PFSK-1 (cell line): ENCODE measurements at regions not wholly inside any gene's neighbourhood (a gene's known extent, or its start where the extent isn't known, plus 50 kb on each side); places are given as distances from the start of the nearest gene placed in this dataset.

Experiments used
- FOXP2 ChIP-seq: optimal IDR thresholded peaks from 2 replicates; pipeline ENCODE3; 2011; ENCODE audit warnings: borderline replicate concordance, control low read depth, inconsistent platforms; ENCODE audit not compliant: insufficient read depth; ENCODE audit errors: extremely low read length, extremely low read depth
- POLR2AphosphoS5 ChIP-seq: IDR thresholded peaks from 2 replicates; pipeline ENCODE4 v1.6.1; 2012; ENCODE audit warnings: low read depth, mild to moderate bottlenecking, control low read depth, low read length, moderate library complexity
- SIN3A ChIP-seq: IDR thresholded peaks from 2 replicates; pipeline ENCODE4 v1.6.1; 2012; ENCODE audit warnings: mild to moderate bottlenecking, low read length, moderate library complexity, borderline replicate concordance; ENCODE audit not compliant: insufficient read depth
- TAF1 ChIP-seq: IDR thresholded peaks from 2 replicates; pipeline ENCODE4 v1.6.1; 2012; ENCODE audit warnings: low read length, control low read depth, borderline replicate concordance; ENCODE audit not compliant: insufficient read depth
- TF ChIP-seq, protein P1 (sequence below), 2 experiments: IDR thresholded peaks; 2 replicates each; pipeline versions ENCODE4 v1.6.1 to v1.8.0; 2011 to 2012; ENCODE audit warnings: low read depth in 2 of 2, low read length in 2 of 2, control low read depth in 1 of 2, inconsistent platforms in 1 of 2, mild to moderate bottlenecking in 1 of 2, moderate library complexity in 1 of 2; ENCODE audit not compliant: insufficient read depth in 1 of 2

- TF ChIP-seq TAF1 (no peak), POLR2AphosphoS5 (no peak), FOXP2 (no peak), SIN3A (no peak)
Observed at GRCh38 chr2:235194836-235195235, 243.0 kb downstream of the SH3BP4 start.

- TF ChIP-seq FOXP2 (no peak), SIN3A (no peak), TAF1 (no peak), POLR2AphosphoS5 (no peak)
- TF ChIP-seq, protein P1, sequence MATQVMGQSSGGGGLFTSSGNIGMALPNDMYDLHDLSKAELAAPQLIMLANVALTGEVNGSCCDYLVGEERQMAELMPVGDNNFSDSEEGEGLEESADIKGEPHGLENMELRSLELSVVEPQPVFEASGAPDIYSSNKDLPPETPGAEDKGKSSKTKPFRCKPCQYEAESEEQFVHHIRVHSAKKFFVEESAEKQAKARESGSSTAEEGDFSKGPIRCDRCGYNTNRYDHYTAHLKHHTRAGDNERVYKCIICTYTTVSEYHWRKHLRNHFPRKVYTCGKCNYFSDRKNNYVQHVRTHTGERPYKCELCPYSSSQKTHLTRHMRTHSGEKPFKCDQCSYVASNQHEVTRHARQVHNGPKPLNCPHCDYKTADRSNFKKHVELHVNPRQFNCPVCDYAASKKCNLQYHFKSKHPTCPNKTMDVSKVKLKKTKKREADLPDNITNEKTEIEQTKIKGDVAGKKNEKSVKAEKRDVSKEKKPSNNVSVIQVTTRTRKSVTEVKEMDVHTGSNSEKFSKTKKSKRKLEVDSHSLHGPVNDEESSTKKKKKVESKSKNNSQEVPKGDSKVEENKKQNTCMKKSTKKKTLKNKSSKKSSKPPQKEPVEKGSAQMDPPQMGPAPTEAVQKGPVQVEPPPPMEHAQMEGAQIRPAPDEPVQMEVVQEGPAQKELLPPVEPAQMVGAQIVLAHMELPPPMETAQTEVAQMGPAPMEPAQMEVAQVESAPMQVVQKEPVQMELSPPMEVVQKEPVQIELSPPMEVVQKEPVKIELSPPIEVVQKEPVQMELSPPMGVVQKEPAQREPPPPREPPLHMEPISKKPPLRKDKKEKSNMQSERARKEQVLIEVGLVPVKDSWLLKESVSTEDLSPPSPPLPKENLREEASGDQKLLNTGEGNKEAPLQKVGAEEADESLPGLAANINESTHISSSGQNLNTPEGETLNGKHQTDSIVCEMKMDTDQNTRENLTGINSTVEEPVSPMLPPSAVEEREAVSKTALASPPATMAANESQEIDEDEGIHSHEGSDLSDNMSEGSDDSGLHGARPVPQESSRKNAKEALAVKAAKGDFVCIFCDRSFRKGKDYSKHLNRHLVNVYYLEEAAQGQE (IDR thresholded peaks at IDR 0.05; ENCODE audit: insufficient read depth in 1 of 2, low read depth in 2 of 2, low read length in 2 of 2), result no peak
Observed at GRCh38 chr2:235195921-235196320, 244.1 kb downstream of the SH3BP4 start.

DNA sequence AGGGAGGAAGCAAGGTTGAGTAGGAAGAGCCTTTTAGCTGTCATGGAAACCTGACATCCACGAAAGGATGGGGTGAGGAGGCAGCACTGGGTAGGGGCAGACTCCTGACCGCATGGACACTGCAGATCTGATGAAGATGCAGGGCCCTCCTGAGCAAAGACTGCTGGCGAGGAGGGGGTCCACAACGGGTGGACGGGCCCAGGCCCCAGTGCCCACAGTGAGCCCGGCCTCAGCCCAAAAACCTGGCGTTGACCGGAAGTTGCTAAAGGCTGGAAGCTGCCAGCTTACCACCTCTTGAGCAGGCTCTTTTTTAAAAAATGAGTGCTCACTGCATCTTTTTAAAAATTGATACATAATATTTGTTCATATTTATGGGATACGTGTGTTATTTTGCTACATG is 247.3 kb downstream of the SH3BP4 start:
- TF ChIP-seq, protein P1 (IDR thresholded peaks at IDR 0.05; ENCODE audit: insufficient read depth in 1 of 2, low read depth in 2 of 2, low read length in 2 of 2), result no peak
- TF ChIP-seq SIN3A (no peak), FOXP2 (no peak), TAF1 (no peak), POLR2AphosphoS5 (no peak)

- TF ChIP-seq, protein P1 (IDR thresholded peaks at IDR 0.05; ENCODE audit: insufficient read depth in 1 of 2, low read depth in 2 of 2, low read length in 2 of 2), result no peak
- no peak for TF ChIP-seq SIN3A
Observed at GRCh38 chr2:235200216-235200615, 248.4 kb downstream of the SH3BP4 start.

DNA sequence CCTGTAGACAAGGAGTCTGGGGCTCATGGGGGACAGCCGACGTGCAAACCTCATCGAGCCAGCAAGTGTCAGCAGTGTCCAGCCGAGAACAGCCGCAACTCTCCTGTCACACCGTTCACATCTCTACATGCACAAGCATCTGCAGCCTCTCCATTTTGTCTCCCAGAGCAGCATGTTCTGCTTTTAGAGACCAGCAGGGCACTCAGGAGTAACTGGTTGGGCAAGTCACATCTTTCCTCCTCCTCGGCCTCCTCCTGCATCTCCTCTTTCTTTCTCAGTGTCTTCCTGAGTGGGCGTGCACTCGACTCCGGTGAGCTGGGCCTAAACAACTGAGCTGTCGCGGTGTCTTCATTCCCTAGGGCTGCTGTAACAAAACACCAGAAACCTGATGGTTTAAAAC is 249.9 kb downstream of the SH3BP4 start:
- TF ChIP-seq POLR2AphosphoS5 (no peak), TAF1 (no peak), FOXP2 (no peak), SIN3A (no peak)
- TF ChIP-seq, protein P1 (IDR thresholded peaks at IDR 0.05; ENCODE audit: insufficient read depth in 1 of 2, low read depth in 2 of 2, low read length in 2 of 2), result no peak

DNA sequence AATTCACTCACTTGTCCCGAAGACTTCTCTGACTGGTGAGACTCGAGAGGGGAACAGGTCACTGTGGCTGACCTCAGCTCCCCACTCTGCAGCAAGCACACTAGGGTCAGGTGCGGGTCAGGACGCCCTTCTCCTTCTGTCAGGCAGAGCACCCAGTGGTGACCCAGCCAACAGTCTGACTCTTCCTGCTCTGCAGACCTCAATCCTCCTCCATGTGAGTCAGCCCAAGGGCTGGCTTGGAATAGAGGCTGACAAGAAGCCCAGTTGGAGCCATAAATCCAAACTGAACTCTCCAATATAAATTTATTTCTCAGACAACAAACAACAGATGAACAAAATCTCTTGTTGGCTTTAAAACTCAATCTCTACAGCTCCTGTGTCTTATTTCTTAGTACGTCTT is 253.1 kb downstream of the SH3BP4 start:
- TF ChIP-seq FOXP2 (no peak), POLR2AphosphoS5 (no peak), SIN3A (no peak), TAF1 (no peak)
- TF ChIP-seq, protein P1 (IDR thresholded peaks at IDR 0.05; ENCODE audit: insufficient read depth in 1 of 2, low read depth in 2 of 2, low read length in 2 of 2), result no peak
